ENCODE measurements at regions not wholly inside any gene's neighbourhood (a gene's known extent, or its start where the extent isn't known, plus 50 kb on each side); places are given as distances from the start of the nearest gene placed in this dataset.

- H3K27me3 ChIP-seq (ENCODE audit: control insufficient read depth, insufficient read depth, low read length): no peaks in the 10 kb centered on the region
- no peaks in the 10 kb centered on the region for H3K9me3 ChIP-seq (ENCODE audit: control insufficient read depth, insufficient read depth, low read depth, low read length)
- H3K36me3 ChIP-seq (ENCODE audit: control insufficient read depth, insufficient read depth, low read length): no peaks in the 10 kb centered on the region
- H3K27ac ChIP-seq (ENCODE audit: low read length): no peak overlapping the region
- ATAC-seq (no peak), DNase-seq (ENCODE audit: low read depth, low spot score) (no peak)
- TF ChIP-seq REST (IDR thresholded peaks at IDR 0.05; ENCODE audit: insufficient read depth in 1 of 2, low read depth in 2 of 2, low read length in 1 of 2) (no peak), POLR2AphosphoS5 (IDR thresholded peaks at IDR 0.05; ENCODE audit: low read depth, low read length) (no peak), TCF7L2 (IDR thresholded peaks at IDR 0.05; ENCODE audit: low read depth, low read length) (no peak), SIN3A (IDR thresholded peaks at IDR 0.05; ENCODE audit: borderline replicate concordance, insufficient read depth, low read depth, low read length) (no peak)
- TF ChIP-seq, protein P1, sequence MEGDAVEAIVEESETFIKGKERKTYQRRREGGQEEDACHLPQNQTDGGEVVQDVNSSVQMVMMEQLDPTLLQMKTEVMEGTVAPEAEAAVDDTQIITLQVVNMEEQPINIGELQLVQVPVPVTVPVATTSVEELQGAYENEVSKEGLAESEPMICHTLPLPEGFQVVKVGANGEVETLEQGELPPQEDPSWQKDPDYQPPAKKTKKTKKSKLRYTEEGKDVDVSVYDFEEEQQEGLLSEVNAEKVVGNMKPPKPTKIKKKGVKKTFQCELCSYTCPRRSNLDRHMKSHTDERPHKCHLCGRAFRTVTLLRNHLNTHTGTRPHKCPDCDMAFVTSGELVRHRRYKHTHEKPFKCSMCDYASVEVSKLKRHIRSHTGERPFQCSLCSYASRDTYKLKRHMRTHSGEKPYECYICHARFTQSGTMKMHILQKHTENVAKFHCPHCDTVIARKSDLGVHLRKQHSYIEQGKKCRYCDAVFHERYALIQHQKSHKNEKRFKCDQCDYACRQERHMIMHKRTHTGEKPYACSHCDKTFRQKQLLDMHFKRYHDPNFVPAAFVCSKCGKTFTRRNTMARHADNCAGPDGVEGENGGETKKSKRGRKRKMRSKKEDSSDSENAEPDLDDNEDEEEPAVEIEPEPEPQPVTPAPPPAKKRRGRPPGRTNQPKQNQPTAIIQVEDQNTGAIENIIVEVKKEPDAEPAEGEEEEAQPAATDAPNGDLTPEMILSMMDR (IDR thresholded peaks at IDR 0.05): no peak
- no peak overlapping the region for H3K4me3 ChIP-seq (ENCODE audit: low read depth in 2 of 2, low read length in 2 of 2)
- POLR2A ChIA-PET: interaction anchor here (0.5 kb wide), 1 partner anchor 15 kb away, joined by 3 read pairs; no protein-coding TSS in a partner anchor
- H3K4me1 ChIP-seq (ENCODE audit: control insufficient read depth, insufficient read depth, low read length): no peaks in the 10 kb centered on the region
- BruUV-seq (replicated peaks): no TSS peak
- in situ Hi-C loops (cut with HindIII; ENCODE audit: low pct_unique_long_range_greater_than_20kb, low sequenced_read_pairs) (no loop called here), intact Hi-C loops (cut with micrococcal nuclease; ENCODE audit: unreplicated experiment) (no loop called here)
- CTCF ChIA-PET: no interaction called here
Measured at GRCh38 chr22:47294576-47294975, 532.1 kb downstream of the TBC1D22A start.

GRCh38 chr22:47294222-47294532 lies 531.7 kb downstream of the TBC1D22A start:
- Histone ChIP-seq H3K9me3 (ENCODE audit: control insufficient read depth, insufficient read depth, low read depth, low read length) (no peaks in the 10 kb centered on the region), H3K27ac (ENCODE audit: low read length) (no peak overlapping the region), H3K4me3 (ENCODE audit: low read depth in 2 of 2, low read length in 2 of 2) (no peak overlapping the region), H3K27me3 (ENCODE audit: control insufficient read depth, insufficient read depth, low read length) (no peaks in the 10 kb centered on the region), H3K36me3 (ENCODE audit: control insufficient read depth, insufficient read depth, low read length) (no peaks in the 10 kb centered on the region), H3K4me1 (ENCODE audit: control insufficient read depth, insufficient read depth, low read length) (no peaks in the 10 kb centered on the region)
- no TSS peak for BruUV-seq (replicated peaks)
- ATAC-seq (no peak), DNase-seq (ENCODE audit: low read depth, low spot score) (no peak)
- ChIA-PET CTCF (no interaction called here), POLR2A (interaction anchor here (0.5 kb wide), 1 partner anchor 15 kb away, joined by 3 read pairs; no protein-coding TSS in a partner anchor)
- in situ Hi-C loops (cut with HindIII; ENCODE audit: low pct_unique_long_range_greater_than_20kb, low sequenced_read_pairs): no loop called here
- intact Hi-C loops (cut with micrococcal nuclease; ENCODE audit: unreplicated experiment): no loop called here
- TF ChIP-seq, protein P1 (IDR thresholded peaks at IDR 0.05): no peak
- TF ChIP-seq SIN3A (IDR thresholded peaks at IDR 0.05; ENCODE audit: borderline replicate concordance, insufficient read depth, low read depth, low read length): no peak
- no peak for TF ChIP-seq POLR2AphosphoS5 (IDR thresholded peaks at IDR 0.05; ENCODE audit: low read depth, low read length)
- TF ChIP-seq TCF7L2 (IDR thresholded peaks at IDR 0.05; ENCODE audit: low read depth, low read length): no peak

Data from Panc1 (cell line).